GM21737 (cell line): ENCODE measurements at regions not wholly inside any gene's neighbourhood (a gene's known extent, or its start where the extent isn't known, plus 50 kb on each side); places are given as distances from the start of the nearest gene placed in this dataset.

Source experiments
- ATAC-seq: cut with Tn5 transposase; IDR thresholded peaks from one replicate; pipeline ENCODE4 v1.9.1; 2021; ENCODE audit warnings: mild to moderate bottlenecking, moderate library complexity; ENCODE audit not compliant: unreplicated experiment

DNA sequence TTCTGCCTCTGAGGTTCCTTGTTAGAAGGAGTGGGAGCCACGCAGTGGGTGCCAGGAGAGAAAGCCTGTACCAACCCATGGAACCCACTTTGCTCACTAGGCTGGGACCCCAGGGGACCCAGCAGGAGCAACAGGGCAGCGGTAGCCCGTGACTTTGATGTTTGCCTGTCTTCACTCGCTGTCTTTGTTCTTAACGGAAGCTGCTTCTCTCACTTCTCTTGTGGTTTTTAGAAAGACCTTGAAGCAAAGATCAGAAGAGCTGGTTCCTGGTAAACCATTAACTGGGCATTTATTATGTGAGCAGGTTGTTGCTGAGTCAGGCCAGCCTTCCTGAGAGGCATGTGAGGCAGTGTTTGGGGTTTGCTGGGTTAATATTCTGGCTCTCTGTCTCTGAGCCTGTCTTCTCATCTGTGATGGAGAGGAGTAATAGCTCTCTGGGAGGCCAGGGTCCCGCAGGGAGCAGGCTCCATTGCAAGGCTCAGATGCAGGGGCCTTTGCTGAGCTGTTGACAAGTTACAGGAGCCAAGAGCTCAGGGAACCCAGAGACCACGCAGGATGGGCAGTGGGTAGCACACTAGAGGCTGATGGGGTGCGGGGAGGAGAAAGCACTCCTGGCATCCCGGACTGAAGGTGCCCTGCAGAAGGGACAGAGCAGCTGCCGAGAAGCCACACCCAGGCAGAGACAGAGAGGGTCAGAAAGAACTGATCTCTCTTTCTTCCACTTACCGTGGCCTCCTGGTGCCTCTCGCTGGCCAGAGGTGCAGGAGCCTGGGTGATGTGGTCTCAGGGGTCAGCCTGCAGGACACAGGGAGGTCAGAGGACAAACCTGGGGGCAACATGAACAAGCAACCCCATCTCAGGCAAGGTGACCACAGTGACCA lies 367.5 kb upstream of the C1orf174 start:
- ATAC-seq: peak; percentile 75

DNA sequence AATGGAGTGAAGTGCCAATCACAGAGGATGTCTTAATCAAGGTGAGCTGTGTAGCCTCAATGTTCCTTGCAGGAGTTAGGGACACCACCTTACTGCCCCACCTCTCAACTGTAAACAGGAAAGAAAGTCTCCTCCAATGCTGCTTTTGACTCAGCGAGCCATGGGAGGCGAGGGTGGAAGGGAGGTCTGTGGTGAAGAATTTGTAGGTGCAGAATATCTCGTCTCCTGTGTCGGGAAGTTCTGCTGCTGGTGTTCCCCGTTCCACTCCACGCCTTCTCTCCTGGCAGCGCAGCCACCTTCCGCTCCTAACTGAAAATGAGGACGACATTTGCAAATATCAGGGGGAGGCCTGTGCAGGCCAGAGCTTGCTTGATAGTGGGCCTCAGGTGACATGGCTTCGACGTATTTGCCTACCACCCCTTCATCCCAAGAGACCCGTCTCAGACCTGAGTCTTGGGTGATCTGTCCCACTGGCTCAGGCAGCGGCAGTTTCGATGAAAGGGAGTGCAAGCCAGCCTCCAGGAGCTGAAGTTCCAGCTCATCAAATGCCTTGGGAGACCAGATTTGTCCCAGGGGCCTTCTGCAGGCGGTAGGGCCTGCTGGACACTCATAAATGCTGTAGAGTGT lies 368.3 kb upstream of the C1orf174 start:
- no peak for ATAC-seq

- ATAC-seq: no peak
Observed at GRCh38 chr1:4268889-4269284, 368.8 kb upstream of the C1orf174 start.

DNA sequence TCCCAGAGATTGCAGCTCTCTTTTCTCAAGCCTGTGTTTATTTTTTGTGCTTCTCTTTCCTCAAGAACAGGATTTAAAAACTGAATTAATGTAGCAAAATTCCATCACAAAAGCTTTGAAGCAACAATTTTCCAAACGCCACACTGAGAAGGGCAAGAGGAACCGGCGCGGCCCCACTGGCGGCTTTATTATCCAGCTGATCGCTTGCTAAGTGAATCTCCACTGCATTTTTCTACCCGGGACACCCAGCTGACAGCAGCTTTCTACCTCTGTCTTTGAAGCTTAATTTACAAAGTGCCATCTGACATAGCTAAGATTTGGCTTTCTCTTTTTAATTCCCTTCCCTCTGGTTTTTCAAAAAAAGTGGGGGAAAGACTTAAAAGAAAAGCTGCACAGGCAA lies 369.3 kb upstream of the C1orf174 start:
- ATAC-seq: no peak

DNA sequence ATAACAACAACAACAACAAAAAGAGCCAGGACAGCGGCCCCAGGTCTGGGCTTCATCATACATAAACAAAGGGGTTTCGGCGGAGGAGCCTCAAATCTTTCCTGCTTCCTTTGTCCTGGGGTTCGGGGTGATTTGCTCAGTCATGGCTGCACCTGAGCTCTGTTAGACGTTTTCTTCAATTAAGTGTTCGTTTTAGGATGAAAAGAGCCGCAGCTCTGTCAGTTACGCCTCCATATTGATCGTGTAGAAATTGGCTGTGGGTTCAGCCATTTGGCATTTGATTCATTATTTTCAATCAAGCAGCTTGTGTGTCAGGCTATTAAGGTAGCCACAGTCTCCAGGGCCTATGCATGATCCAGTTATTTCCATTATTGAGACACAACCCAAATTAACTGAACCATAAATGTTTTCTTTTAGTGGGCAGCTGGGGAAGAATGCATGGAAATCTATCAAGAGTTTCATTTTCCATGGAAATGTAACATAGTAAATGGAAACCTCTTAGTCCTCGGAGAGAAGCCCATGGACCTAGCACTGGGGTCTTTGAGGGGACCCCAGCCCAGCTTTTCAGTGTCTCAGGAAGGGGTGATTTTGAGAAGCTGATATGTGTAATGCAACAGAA lies 370.0 kb upstream of the C1orf174 start:
- ATAC-seq: no peak

- ATAC-seq: no peak
Observed at GRCh38 chr1:4270651-4271337, 370.7 kb upstream of the C1orf174 start.

GRCh38 chr1:4271338-4271998 lies 371.4 kb upstream of the C1orf174 start:
- ATAC-seq: no peak

GRCh38 chr1:4272568-4272967 lies 372.5 kb upstream of the C1orf174 start:
- no peak for ATAC-seq

DNA sequence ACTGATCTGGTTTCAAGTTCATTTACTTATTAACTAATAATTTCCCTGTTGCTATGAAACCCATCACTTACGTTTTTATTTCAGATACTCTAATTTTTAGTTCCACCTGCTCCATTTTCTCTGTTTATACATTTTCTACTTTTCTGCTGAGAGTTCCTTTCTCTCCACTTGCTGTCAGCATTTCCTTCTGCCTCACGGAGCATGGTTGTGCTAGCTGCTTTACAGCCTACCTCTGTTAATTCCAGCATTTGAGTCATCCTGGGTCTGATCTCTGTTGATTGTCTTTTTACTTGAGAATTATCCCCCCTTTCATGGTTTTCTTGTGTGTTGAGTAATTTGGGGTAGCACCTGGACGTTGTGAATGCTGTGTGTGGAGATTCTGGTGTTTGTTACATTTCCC lies 373.2 kb upstream of the C1orf174 start:
- no peak for ATAC-seq

DNA sequence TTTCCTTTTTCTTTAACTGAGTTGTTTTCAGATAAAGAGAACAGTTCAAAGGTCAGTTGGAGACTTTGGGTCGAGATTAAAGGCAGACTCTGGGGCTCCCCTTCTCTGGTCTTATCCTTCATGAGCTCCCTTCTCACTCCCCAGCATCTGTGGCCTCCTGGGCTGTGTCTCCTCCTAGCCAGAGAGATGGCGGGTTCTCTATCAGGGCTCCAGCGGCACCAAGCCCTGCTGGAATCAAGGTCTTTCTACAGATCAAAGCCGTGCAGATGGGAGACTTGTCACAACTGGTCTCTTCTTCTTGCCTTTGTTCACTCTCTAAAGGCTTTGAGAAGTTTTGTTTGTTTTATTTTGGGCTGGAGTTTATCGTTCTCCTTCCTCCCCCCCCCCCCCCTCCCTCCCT lies 373.7 kb upstream of the C1orf174 start:
- no peak for ATAC-seq

GRCh38 chr1:4275083-4275482 lies 375.0 kb upstream of the C1orf174 start:
- no peak for ATAC-seq

DNA sequence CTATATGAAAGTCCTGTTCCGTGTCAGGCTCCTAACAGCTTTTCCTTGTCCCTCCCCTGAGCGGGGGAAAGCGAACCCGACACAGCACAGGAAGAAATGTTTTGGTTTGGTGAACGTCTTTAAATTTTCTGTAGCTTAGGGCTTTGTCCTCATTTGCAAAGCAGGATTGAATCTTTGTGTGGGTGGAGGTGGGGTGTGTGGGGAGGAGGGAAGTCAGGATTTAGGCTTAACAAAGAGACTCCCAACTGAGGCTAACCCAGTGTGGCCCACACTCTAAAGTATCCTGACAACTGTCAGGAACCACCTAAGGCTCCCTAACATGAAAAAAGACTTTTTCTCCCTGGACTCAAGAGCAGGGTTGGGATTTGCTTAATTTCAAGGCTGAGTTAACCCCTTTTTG lies 376.2 kb upstream of the C1orf174 start:
- no peak for ATAC-seq

GRCh38 chr1:4277598-4277997 lies 376.8 kb upstream of the AJAP1 start:
- ATAC-seq: no peak

DNA sequence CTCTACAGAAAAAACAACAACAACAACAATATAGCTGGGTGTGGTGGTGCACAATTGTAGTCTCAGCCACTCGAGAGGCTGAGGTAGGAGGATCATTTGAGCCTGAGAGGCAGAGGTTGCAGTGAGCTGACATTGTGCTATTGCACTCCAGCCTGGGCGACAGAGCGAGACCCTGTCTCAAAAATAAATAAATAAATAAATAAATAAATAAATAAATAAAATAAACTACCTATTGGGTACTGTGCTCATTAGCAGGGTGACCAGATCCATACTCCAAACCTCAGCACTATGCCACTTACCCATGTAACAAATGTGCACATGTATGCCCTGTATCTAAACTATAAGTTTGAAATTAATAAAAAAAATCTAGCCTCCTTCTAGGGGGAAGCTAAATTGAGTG lies 369.4 kb upstream of the AJAP1 start:
- no peak for ATAC-seq

GRCh38 chr1:4292861-4293260 lies 361.5 kb upstream of the AJAP1 start:
- no peak for ATAC-seq

- no peak for ATAC-seq
Observed at GRCh38 chr1:4298361-4299083, 355.9 kb upstream of the AJAP1 start.

- ATAC-seq: no peak
Observed at GRCh38 chr1:4301007-4301406, 353.4 kb upstream of the AJAP1 start.

DNA sequence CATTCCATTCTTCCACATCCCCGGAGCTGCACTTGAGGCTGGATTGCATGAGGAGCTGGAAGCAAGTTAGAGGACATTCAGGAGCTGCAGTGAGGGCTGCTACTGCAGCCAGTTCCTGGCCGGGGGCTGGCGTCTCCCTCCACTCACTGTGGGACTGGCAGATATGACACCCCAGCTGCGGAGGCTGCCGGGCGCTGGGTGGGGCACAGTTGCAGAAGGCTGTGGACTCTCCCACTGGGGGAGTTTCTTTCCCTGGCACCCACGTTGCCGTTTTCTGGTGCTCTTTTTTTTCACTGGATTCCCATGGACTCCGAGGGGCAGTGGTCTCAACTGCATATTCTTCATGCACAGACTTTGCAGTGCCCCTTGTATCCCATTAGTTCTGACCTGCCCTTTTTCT lies 351.1 kb upstream of the AJAP1 start:
- ATAC-seq: no peak

- no peak for ATAC-seq
Observed at GRCh38 chr1:4305526-4306301, 348.7 kb upstream of the AJAP1 start.
